SK-N-SH (cell line): ENCODE measurements at regions not wholly inside any gene's neighbourhood (a gene's known extent, or its start where the extent isn't known, plus 50 kb on each side); places are given as distances from the start of the nearest gene placed in this dataset.
"Not testable (repeated sequence)": the region's sequence is repeated elsewhere in the genome, so short reads cannot be mapped to it uniquely, and the experiment has no call there.

Source experiments
- CTCF ChIA-PET: fragments of 300-600, 350-600 bp; formaldehyde crosslinking; extraction: SDS; loops from one replicate; lab custom pipeline; 2021; lab: Yijun Ruan, JAX
- POLR2A ChIA-PET: fragments of 350-600 bp; sonication (Branson Sonifier 250); formaldehyde crosslinking; extraction: SDS; loops from one replicate; lab custom pipeline; 2020; ENCODE audit warnings: antibody characterized with exemption, inconsistent platforms; lab: Yijun Ruan, JAX
- DNase-seq: peaks from one replicate; pipeline ENCODE4 v3.0.0; 2012
- H2AFZ ChIP-seq: fragments of 200-600 bp; sonication (generic); 2 replicates; pipeline ENCODE4 v1.8.1; 2016; ENCODE audit warnings: antibody characterized with exemption, mild to moderate bottlenecking, low read depth
- H3F3A ChIP-seq: fragments of 200-600 bp; sonication (generic); replicated peaks from 2 replicates; pipeline ENCODE3; 2016; ENCODE audit warnings: antibody characterized with exemption, mild to moderate bottlenecking; ENCODE audit not compliant: insufficient read depth
- H3K27ac ChIP-seq, 2 experiments: fragments of 200-500 bp in 1 of 2; fragments of 200-600 bp in 1 of 2; sonication (Bioruptor generic) in 1 of 2; sonication (generic), shearing (Covaris generic) in 1 of 2; 2 replicates each; pipeline versions ENCODE4 v1.5.1 to v1.6.1; 2014 to 2016; ENCODE audit warnings: low read depth in 2 of 2, inconsistent platforms in 1 of 2, low read length in 1 of 2, mild to moderate bottlenecking in 1 of 2, mixed read lengths in 1 of 2
- H3K27me3 ChIP-seq: fragments of 200-600 bp; sonication (generic), shearing (Covaris generic); 2 replicates; pipeline ENCODE4 v1.6.1; 2016; ENCODE audit warnings: mixed run types; ENCODE audit not compliant: insufficient read depth
- H3K36me3 ChIP-seq, 2 experiments: fragments of 200-500 bp in 1 of 2; fragments of 200-600 bp in 1 of 2; sonication (Bioruptor generic) in 1 of 2; sonication (generic) in 1 of 2; replicated peaks in 1 of 2; 2 replicates each; pipeline versions ENCODE3 to v1.5.1; 2014 to 2016; ENCODE audit warnings: low read length in 1 of 2, mild to moderate bottlenecking in 1 of 2; ENCODE audit not compliant: insufficient read depth in 2 of 2, control insufficient read depth in 1 of 2
- H3K4me1 ChIP-seq, 2 experiments: fragments of 200-500 bp in 1 of 2; fragments of 200-600 bp in 1 of 2; sonication (Bioruptor generic) in 1 of 2; sonication (generic), shearing (Covaris generic) in 1 of 2; 2 replicates each; pipeline versions ENCODE4 v1.5.1 to v1.6.1; 2014 to 2016; ENCODE audit warnings: low read depth in 1 of 2, low read length in 1 of 2, mixed run types in 1 of 2; ENCODE audit not compliant: insufficient read depth in 2 of 2, control insufficient read depth in 1 of 2
- H3K4me2 ChIP-seq: fragments of 200-600 bp; sonication (generic), shearing (Covaris generic); 2 replicates; pipeline ENCODE4 v1.6.1; 2017; ENCODE audit warnings: mixed run types
- H3K4me3 ChIP-seq, 2 experiments: fragments of 200-500 bp in 1 of 2; fragments of 200-600 bp in 1 of 2; sonication (Bioruptor generic) in 1 of 2; sonication (generic), shearing (Covaris generic) in 1 of 2; 2 replicates each; pipeline versions ENCODE4 v1.5.1 to v1.8.1; 2014 to 2016; ENCODE audit warnings: low read depth in 2 of 2, inconsistent platforms in 1 of 2, low read length in 1 of 2, mild to moderate bottlenecking in 1 of 2, mixed read lengths in 1 of 2, moderate library complexity in 1 of 2
- H3K79me2 ChIP-seq: fragments of 200-600 bp; sonication (generic); 2 replicates; pipeline ENCODE4 v1.8.1; 2017; ENCODE audit warnings: mild to moderate bottlenecking; ENCODE audit not compliant: insufficient read depth
- H3K9ac ChIP-seq: fragments of 200-600 bp; sonication (generic); 2 replicates; pipeline ENCODE4 v1.6.1; 2017; ENCODE audit warnings: mixed run types
- H3K9me2 ChIP-seq: fragments of 200-600 bp; sonication (generic); 2 replicates; pipeline ENCODE4 v1.6.1; 2017; ENCODE audit warnings: mixed run types
- H3K9me3 ChIP-seq: fragments of 200-600 bp; sonication (generic); 2 replicates; pipeline ENCODE4 v1.6.1; 2017; ENCODE audit warnings: mixed run types, mild to moderate bottlenecking, moderate library complexity
- H4K20me1 ChIP-seq: fragments of 200-600 bp; sonication (generic); 2 replicates; pipeline ENCODE4 v1.6.1; 2017; ENCODE audit warnings: mild to moderate bottlenecking, mixed run types; ENCODE audit not compliant: insufficient read depth
- CHD2 ChIP-seq: fragments of 150-350 bp; IDR thresholded peaks from 2 replicates; pipeline ENCODE4 v1.6.1; 2018; ENCODE audit warnings: low read length; ENCODE audit not compliant: partially characterized antibody
- FOXJ3 ChIP-seq: sonication (generic); formaldehyde crosslinking; IDR thresholded peaks from 2 replicates; pipeline ENCODE4 v1.5.1; 2020; ENCODE audit warnings: mild to moderate bottlenecking, missing genetic modification reagents
- GATA2 ChIP-seq: sonication (generic); formaldehyde crosslinking; IDR thresholded peaks from 2 replicates; pipeline ENCODE4 v1.5.0; 2020; ENCODE audit warnings: mild to moderate bottlenecking, missing genetic modification reagents
- JUND ChIP-seq: IDR thresholded peaks from 2 replicates; pipeline ENCODE4 v1.4.0; 2012
- MEF2A ChIP-seq: IDR thresholded peaks from 2 replicates; pipeline ENCODE4 v1.4.0; 2012; ENCODE audit warnings: low read depth, borderline replicate concordance
- PBX3 ChIP-seq: IDR thresholded peaks from 2 replicates; pipeline ENCODE4; 2012
- RCOR1 ChIP-seq: fragments of 150-350 bp; IDR thresholded peaks from 2 replicates; pipeline ENCODE4 v1.6.1; 2017; ENCODE audit warnings: antibody characterized with exemption, low read length
- RFX5 ChIP-seq: IDR thresholded peaks from 2 replicates; pipeline ENCODE4 v1.6.1; 2012; ENCODE audit warnings: mild to moderate bottlenecking, improper control_type of control experiment, low read length
- SMC3 ChIP-seq: IDR thresholded peaks from 2 replicates; pipeline ENCODE4 v1.6.1; 2012; ENCODE audit warnings: low read depth, low read length, improper control_type of control experiment
- YY1 ChIP-seq: IDR thresholded peaks from 2 replicates; pipeline ENCODE4 v1.4.0; 2012; ENCODE audit warnings: low read depth, mild to moderate bottlenecking
- WGBS: methylation state at CpG from one replicate; pipeline ENCODE4 v1.1.6; 2017; ENCODE audit warnings: low lambda C conversion rate; 5-methylcytosine and 5-hydroxymethylcytosine counted together
- TF ChIP-seq, protein P1 (sequence below): fragments of 150-350 bp; IDR thresholded peaks from 2 replicates; pipeline ENCODE4 v1.6.1; 2017; ENCODE audit warnings: antibody characterized with exemption, low read length, low read depth, borderline replicate concordance
- TF ChIP-seq, protein P2 (sequence below): fragments of 200-600 bp; sonication (generic); IDR thresholded peaks from 2 replicates; pipeline ENCODE4 v1.6.1; 2017; ENCODE audit warnings: antibody characterized with exemption, mild to moderate bottlenecking, moderate library complexity

DNA sequence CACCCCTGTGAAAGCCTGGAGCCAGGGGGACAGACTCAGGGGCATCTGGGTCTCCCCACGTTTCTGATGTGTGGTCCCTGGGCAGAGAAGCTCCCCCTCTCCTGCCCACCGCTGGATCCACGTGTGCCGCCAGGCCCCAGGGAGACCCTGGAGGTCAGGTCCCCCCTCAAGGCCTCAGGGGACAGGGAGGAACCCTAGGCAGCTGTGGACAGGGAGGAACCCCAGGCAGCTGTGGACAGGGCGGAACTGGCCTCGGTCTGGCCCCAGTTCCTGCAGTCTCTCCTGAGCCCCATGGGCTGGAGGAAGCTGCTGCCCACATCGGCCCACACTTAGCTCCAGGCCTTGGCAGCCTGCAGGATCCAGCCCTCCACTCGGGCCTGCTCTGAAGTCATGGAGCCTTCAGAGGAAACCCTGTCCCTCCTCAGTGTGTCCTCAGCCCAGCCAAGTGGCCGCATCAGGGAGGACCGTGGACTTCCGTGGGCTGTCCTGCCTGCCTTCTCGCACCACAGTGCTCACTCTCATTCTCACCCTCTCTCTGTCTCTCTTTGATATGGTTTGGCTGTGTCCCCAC, 127.7 kb downstream of the BRD1 start (continued):
- no peak for TF ChIP-seq CHD2
- TF ChIP-seq MEF2A = no peak
- no peak for TF ChIP-seq RFX5

GRCh38 chr22:49699476-49699875, 128.2 kb downstream of the BRD1 start:
- H3K4me1 ChIP-seq = peaks cover 0 to 11% of the 10 kb centered on the region in 2 experiments; a peak in 1 of 4 replicates
- H3K79me2 ChIP-seq = no peaks in the 10 kb centered on the region
- ChIA-PET POLR2A (no interaction called here), CTCF (interaction anchor here (1.3 kb wide), 1 partner anchor 67 kb away, joined by 3 read pairs; no protein-coding TSS in a partner anchor)
- H3K4me2 ChIP-seq = no peak overlapping the region
- no peaks in the 10 kb centered on the region for H3K9me3 ChIP-seq
- no peaks in the 10 kb centered on the region for H3K9me2 ChIP-seq
- no peak overlapping the region for H3K4me3 ChIP-seq
- WGBS = 28% methylated on average over 4 of the region's 10 CpGs
- H2AFZ ChIP-seq = no peak overlapping the region
- H3F3A ChIP-seq = no peaks in the 10 kb centered on the region
- no peak for TF ChIP-seq FOXJ3 (CRISPR knock-in tag)
- TF ChIP-seq, protein P1, sequence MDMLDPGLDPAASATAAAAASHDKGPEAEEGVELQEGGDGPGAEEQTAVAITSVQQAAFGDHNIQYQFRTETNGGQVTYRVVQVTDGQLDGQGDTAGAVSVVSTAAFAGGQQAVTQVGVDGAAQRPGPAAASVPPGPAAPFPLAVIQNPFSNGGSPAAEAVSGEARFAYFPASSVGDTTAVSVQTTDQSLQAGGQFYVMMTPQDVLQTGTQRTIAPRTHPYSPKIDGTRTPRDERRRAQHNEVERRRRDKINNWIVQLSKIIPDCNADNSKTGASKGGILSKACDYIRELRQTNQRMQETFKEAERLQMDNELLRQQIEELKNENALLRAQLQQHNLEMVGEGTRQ = no peak
- no peak for TF ChIP-seq RCOR1
- no peak for TF ChIP-seq SMC3
- TF ChIP-seq, protein P2, sequence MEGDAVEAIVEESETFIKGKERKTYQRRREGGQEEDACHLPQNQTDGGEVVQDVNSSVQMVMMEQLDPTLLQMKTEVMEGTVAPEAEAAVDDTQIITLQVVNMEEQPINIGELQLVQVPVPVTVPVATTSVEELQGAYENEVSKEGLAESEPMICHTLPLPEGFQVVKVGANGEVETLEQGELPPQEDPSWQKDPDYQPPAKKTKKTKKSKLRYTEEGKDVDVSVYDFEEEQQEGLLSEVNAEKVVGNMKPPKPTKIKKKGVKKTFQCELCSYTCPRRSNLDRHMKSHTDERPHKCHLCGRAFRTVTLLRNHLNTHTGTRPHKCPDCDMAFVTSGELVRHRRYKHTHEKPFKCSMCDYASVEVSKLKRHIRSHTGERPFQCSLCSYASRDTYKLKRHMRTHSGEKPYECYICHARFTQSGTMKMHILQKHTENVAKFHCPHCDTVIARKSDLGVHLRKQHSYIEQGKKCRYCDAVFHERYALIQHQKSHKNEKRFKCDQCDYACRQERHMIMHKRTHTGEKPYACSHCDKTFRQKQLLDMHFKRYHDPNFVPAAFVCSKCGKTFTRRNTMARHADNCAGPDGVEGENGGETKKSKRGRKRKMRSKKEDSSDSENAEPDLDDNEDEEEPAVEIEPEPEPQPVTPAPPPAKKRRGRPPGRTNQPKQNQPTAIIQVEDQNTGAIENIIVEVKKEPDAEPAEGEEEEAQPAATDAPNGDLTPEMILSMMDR = no peak
- no peak for TF ChIP-seq GATA2 (CRISPR knock-in tag)
- TF ChIP-seq PBX3 = no peak
- no peak for TF ChIP-seq CHD2
- no peak for TF ChIP-seq JUND
- TF ChIP-seq YY1 = no peak
- TF ChIP-seq RFX5 = no peak
- TF ChIP-seq, all 33 proteins: peak for 0
- H4K20me1 ChIP-seq = no peaks in the 10 kb centered on the region
- H3K27ac ChIP-seq = no peak overlapping the region
- H3K36me3 ChIP-seq = no peaks in the 10 kb centered on the region
- no peak overlapping the region for H3K9ac ChIP-seq
- no peaks in the 10 kb centered on the region for H3K27me3 ChIP-seq
- DNase-seq = no peak

GRCh38 chr22:49698616-49699015, 129.1 kb downstream of the BRD1 start:
- H3K9me3 ChIP-seq, H2AFZ ChIP-seq, POLR2A ChIA-PET, H4K20me1 ChIP-seq, H3K9ac ChIP-seq, H3K9me2 ChIP-seq, H3K79me2 ChIP-seq, DNase-seq, H3K27me3 ChIP-seq, H3K4me3 ChIP-seq, CTCF ChIA-PET, H3K36me3 ChIP-seq, H3K4me2 ChIP-seq, H3K27ac ChIP-seq, H3F3A ChIP-seq: not testable (repeated sequence)
- peaks cover 0 to 12% of the 10 kb centered on the region in 2 experiments; a peak in 1 of 4 replicates for H3K4me1 ChIP-seq
- WGBS = 13% methylated on average over 3 of the region's 7 CpGs
